ENCODE measurements at regions not wholly inside any gene's neighbourhood (a gene's known extent, or its start where the extent isn't known, plus 50 kb on each side); places are given as distances from the start of the nearest gene placed in this dataset.

- H3K36me3 ChIP-seq (replicated peaks in 1 of 2; ENCODE audit: control insufficient read depth in 1 of 2, insufficient read depth in 2 of 2, low read length in 2 of 2): no peaks in the 10 kb centered on the region
- H3K27ac Mint-ChIP-seq: no peak overlapping the region
- intact Hi-C loops (cut with micrococcal nuclease): no loop called here
- no peaks in the 10 kb centered on the region for H3K9me3 ChIP-seq (replicated peaks in 1 of 2; ENCODE audit: control insufficient read depth in 1 of 2, insufficient read depth in 1 of 2, low read length in 2 of 2)
- H3K9me3 Mint-ChIP-seq: peaks cover 0 to 2% (median 0%) of the 10 kb centered on the region in 7 donors
- no peak overlapping the region for H3K4me3 ChIP-seq (replicated peaks in 1 of 3; ENCODE audit: low read depth in 2 of 3, low read length in 3 of 3)
- no peak overlapping the region for H3K4me2 ChIP-seq (replicated peaks; ENCODE audit: extremely low read depth, low read length, poor library complexity, severe bottlenecking)
- H2AFZ ChIP-seq (ENCODE audit: insufficient read depth, low read depth, low read length, poor library complexity, severe bottlenecking): no peak overlapping the region
- no peak overlapping the region for H3K4me3 Mint-ChIP-seq
- no peaks in the 10 kb centered on the region for H3K79me2 ChIP-seq (ENCODE audit: insufficient read depth, low read length)
- no peaks in the 10 kb centered on the region for H3K36me3 Mint-ChIP-seq
- TF ChIP-seq, protein P1, sequence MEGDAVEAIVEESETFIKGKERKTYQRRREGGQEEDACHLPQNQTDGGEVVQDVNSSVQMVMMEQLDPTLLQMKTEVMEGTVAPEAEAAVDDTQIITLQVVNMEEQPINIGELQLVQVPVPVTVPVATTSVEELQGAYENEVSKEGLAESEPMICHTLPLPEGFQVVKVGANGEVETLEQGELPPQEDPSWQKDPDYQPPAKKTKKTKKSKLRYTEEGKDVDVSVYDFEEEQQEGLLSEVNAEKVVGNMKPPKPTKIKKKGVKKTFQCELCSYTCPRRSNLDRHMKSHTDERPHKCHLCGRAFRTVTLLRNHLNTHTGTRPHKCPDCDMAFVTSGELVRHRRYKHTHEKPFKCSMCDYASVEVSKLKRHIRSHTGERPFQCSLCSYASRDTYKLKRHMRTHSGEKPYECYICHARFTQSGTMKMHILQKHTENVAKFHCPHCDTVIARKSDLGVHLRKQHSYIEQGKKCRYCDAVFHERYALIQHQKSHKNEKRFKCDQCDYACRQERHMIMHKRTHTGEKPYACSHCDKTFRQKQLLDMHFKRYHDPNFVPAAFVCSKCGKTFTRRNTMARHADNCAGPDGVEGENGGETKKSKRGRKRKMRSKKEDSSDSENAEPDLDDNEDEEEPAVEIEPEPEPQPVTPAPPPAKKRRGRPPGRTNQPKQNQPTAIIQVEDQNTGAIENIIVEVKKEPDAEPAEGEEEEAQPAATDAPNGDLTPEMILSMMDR (IDR thresholded peaks at IDR 0.05): no peak
- H3K27me3 ChIP-seq (ENCODE audit: control insufficient read depth in 2 of 2, insufficient read depth in 2 of 2, low read length in 2 of 2): no peaks in the 10 kb centered on the region
- no peak overlapping the region for H3K9ac ChIP-seq (ENCODE audit: insufficient read depth, low read length, poor library complexity, severe bottlenecking)
- no peak overlapping the region for H3K27ac ChIP-seq (ENCODE audit: low read depth in 1 of 2, low read length in 2 of 2)
- WGBS (ENCODE audit: insufficient coverage): no CpG with 5 or more reads among the region's 2 CpGs
- no peak for DNase-seq
- H3K27me3 Mint-ChIP-seq (ENCODE audit: low read depth in 3 of 3): no peaks in the 10 kb centered on the region
- no peaks in the 10 kb centered on the region for H3K4me1 Mint-ChIP-seq
- H4K20me1 ChIP-seq (ENCODE audit: insufficient read depth, low read length): no peaks in the 10 kb centered on the region
- no peaks in the 10 kb centered on the region for H3K4me1 ChIP-seq (ENCODE audit: control insufficient read depth in 1 of 2, insufficient read depth in 2 of 2, low read length in 2 of 2)
Measured at GRCh38 chrX:94612140-94612539, 938.1 kb downstream of the FAM133A start.

DNA sequence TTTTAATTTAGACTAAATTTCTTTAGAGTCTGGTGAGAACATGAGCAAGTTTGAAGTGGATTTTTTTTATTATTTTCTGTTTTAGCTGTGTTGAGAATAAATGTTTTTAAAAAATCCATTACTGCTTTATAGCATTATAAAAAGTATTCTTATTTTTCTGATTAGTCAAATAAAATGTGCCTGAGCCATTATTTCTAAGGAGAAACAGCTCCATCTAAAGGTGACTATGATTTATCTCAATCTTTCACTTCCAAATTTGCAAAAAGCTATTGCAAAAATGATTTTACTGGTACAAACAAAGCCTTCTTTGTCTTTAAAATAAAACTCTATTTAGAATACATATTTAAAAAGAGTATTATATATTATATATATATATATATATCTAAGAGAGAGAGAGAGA, 959.2 kb downstream of the FAM133A start:
- H3K27ac Mint-ChIP-seq: no peak overlapping the region
- intact Hi-C loops (cut with micrococcal nuclease): no loop called here
- Histone ChIP-seq H4K20me1 (ENCODE audit: insufficient read depth, low read length) (no peaks in the 10 kb centered on the region), H3K4me3 (replicated peaks in 1 of 3; ENCODE audit: low read depth in 2 of 3, low read length in 3 of 3) (no peak overlapping the region), H3K4me2 (replicated peaks; ENCODE audit: extremely low read depth, low read length, poor library complexity, severe bottlenecking) (no peak overlapping the region), H3K4me1 (ENCODE audit: control insufficient read depth in 1 of 2, insufficient read depth in 2 of 2, low read length in 2 of 2) (no peaks in the 10 kb centered on the region), H2AFZ (ENCODE audit: insufficient read depth, low read depth, low read length, poor library complexity, severe bottlenecking) (no peak overlapping the region), H3K9ac (ENCODE audit: insufficient read depth, low read length, poor library complexity, severe bottlenecking) (no peak overlapping the region), H3K79me2 (ENCODE audit: insufficient read depth, low read length) (no peaks in the 10 kb centered on the region), H3K9me3 (replicated peaks in 1 of 2; ENCODE audit: control insufficient read depth in 1 of 2, insufficient read depth in 1 of 2, low read length in 2 of 2) (peaks cover 3 to 13% of the 10 kb centered on the region in 2 donors), H3K27ac (ENCODE audit: low read depth in 1 of 2, low read length in 2 of 2) (no peak overlapping the region), H3K36me3 (replicated peaks in 1 of 2; ENCODE audit: control insufficient read depth in 1 of 2, insufficient read depth in 2 of 2, low read length in 2 of 2) (no peaks in the 10 kb centered on the region), H3K27me3 (ENCODE audit: control insufficient read depth in 2 of 2, insufficient read depth in 2 of 2, low read length in 2 of 2) (no peaks in the 10 kb centered on the region)
- no peak overlapping the region for H3K4me3 Mint-ChIP-seq
- DNase-seq: no peak
- H3K27me3 Mint-ChIP-seq (ENCODE audit: low read depth in 3 of 3): no peaks in the 10 kb centered on the region
- no peaks in the 10 kb centered on the region for H3K4me1 Mint-ChIP-seq
- no peaks in the 10 kb centered on the region for H3K36me3 Mint-ChIP-seq
- H3K9me3 Mint-ChIP-seq: peaks cover 1 to 16% (median 6%) of the 10 kb centered on the region in 7 donors
- TF ChIP-seq, protein P1 (IDR thresholded peaks at IDR 0.05): no peak

All from CD14-positive monocyte (primary cell).